ENCODE measurements at regions not wholly inside any gene's neighbourhood (a gene's known extent, or its start where the extent isn't known, plus 50 kb on each side); places are given as distances from the start of the nearest gene placed in this dataset.

- H3K4me1 ChIP-seq (ENCODE audit: control insufficient read depth, insufficient read depth, low read length): no peaks in the 10 kb centered on the region
- no peak overlapping the region for H3K4me3 ChIP-seq (ENCODE audit: low read length)
- no peaks in the 10 kb centered on the region for H3K9me3 ChIP-seq (ENCODE audit: control insufficient read depth, low read length)
- H3K36me3 ChIP-seq (ENCODE audit: control insufficient read depth, insufficient read depth, low read length): no peaks in the 10 kb centered on the region
- no peak overlapping the region for H3K9ac ChIP-seq (ENCODE audit: low read length)
- H3K27me3 ChIP-seq (ENCODE audit: control insufficient read depth, insufficient read depth, low read length): no peaks in the 10 kb centered on the region
These were observed 306.6 kb upstream of the KCNH8 start for GRCh38 chr3:18841422-18842343.

- H3K9me3 ChIP-seq (ENCODE audit: control insufficient read depth, low read length): no peaks in the 10 kb centered on the region
- H3K4me1 ChIP-seq (ENCODE audit: control insufficient read depth, insufficient read depth, low read length): no peaks in the 10 kb centered on the region
- H3K36me3 ChIP-seq (ENCODE audit: control insufficient read depth, insufficient read depth, low read length): no peaks in the 10 kb centered on the region
These were observed 307.7 kb upstream of the KCNH8 start for GRCh38 chr3:18840535-18841137.

GRCh38 chr3:18838758-18839157 is 309.6 kb upstream of the KCNH8 start:
- Histone ChIP-seq H3K4me3 (ENCODE audit: low read length) (no peak overlapping the region), H3K36me3 (ENCODE audit: control insufficient read depth, insufficient read depth, low read length) (no peaks in the 10 kb centered on the region), H3K9ac (ENCODE audit: low read length) (no peak overlapping the region), H3K27me3 (ENCODE audit: control insufficient read depth, insufficient read depth, low read length) (no peaks in the 10 kb centered on the region), H3K4me1 (ENCODE audit: control insufficient read depth, insufficient read depth, low read length) (no peaks in the 10 kb centered on the region), H3K9me3 (ENCODE audit: control insufficient read depth, low read length) (no peaks in the 10 kb centered on the region)

More at GRCh38 chr3:18840535-18841137, 307.7 kb upstream of the KCNH8 start:
- Histone ChIP-seq H3K9ac (ENCODE audit: low read length) (no peak overlapping the region), H3K4me3 (ENCODE audit: low read length) (no peak overlapping the region), H3K27me3 (ENCODE audit: control insufficient read depth, insufficient read depth, low read length) (no peaks in the 10 kb centered on the region)

- no peak overlapping the region for H3K4me3 ChIP-seq (ENCODE audit: low read length)
- no peaks in the 10 kb centered on the region for H3K27me3 ChIP-seq (ENCODE audit: control insufficient read depth, insufficient read depth, low read length)
- no peak overlapping the region for H3K9ac ChIP-seq (ENCODE audit: low read length)
- H3K9me3 ChIP-seq (ENCODE audit: control insufficient read depth, low read length): no peaks in the 10 kb centered on the region
- no peaks in the 10 kb centered on the region for H3K36me3 ChIP-seq (ENCODE audit: control insufficient read depth, insufficient read depth, low read length)
- H3K4me1 ChIP-seq (ENCODE audit: control insufficient read depth, insufficient read depth, low read length): no peaks in the 10 kb centered on the region
These were observed 311.1 kb upstream of the KCNH8 start for GRCh38 chr3:18837137-18837755.

GRCh38 chr3:18835021-18835420 is 313.3 kb upstream of the KCNH8 start:
- no peaks in the 10 kb centered on the region for H3K9me3 ChIP-seq (ENCODE audit: control insufficient read depth, low read length)
- no peaks in the 10 kb centered on the region for H3K36me3 ChIP-seq (ENCODE audit: control insufficient read depth, insufficient read depth, low read length)
- no peaks in the 10 kb centered on the region for H3K27me3 ChIP-seq (ENCODE audit: control insufficient read depth, insufficient read depth, low read length)
- H3K4me3 ChIP-seq (ENCODE audit: low read length): no peak overlapping the region
- H3K4me1 ChIP-seq (ENCODE audit: control insufficient read depth, insufficient read depth, low read length): no peaks in the 10 kb centered on the region
- H3K9ac ChIP-seq (ENCODE audit: low read length): no peak overlapping the region

- no peaks in the 10 kb centered on the region for H3K27me3 ChIP-seq (ENCODE audit: control insufficient read depth, insufficient read depth, low read length)
- no peaks in the 10 kb centered on the region for H3K9me3 ChIP-seq (ENCODE audit: control insufficient read depth, low read length)
- H3K4me1 ChIP-seq (ENCODE audit: control insufficient read depth, insufficient read depth, low read length): no peaks in the 10 kb centered on the region
- H3K4me3 ChIP-seq (ENCODE audit: low read length): no peak overlapping the region
- no peak overlapping the region for H3K9ac ChIP-seq (ENCODE audit: low read length)
- no peaks in the 10 kb centered on the region for H3K36me3 ChIP-seq (ENCODE audit: control insufficient read depth, insufficient read depth, low read length)
These were observed 318.2 kb upstream of the KCNH8 start for GRCh38 chr3:18830087-18830486.

GRCh38 chr3:18828637-18829036 is 319.7 kb upstream of the KCNH8 start:
- no peak overlapping the region for H3K9ac ChIP-seq (ENCODE audit: low read length)
- H3K4me3 ChIP-seq (ENCODE audit: low read length): no peak overlapping the region
- no peaks in the 10 kb centered on the region for H3K36me3 ChIP-seq (ENCODE audit: control insufficient read depth, insufficient read depth, low read length)
- no peaks in the 10 kb centered on the region for H3K4me1 ChIP-seq (ENCODE audit: control insufficient read depth, insufficient read depth, low read length)
- H3K27me3 ChIP-seq (ENCODE audit: control insufficient read depth, insufficient read depth, low read length): no peaks in the 10 kb centered on the region
- H3K9me3 ChIP-seq (ENCODE audit: control insufficient read depth, low read length): no peaks in the 10 kb centered on the region

GRCh38 chr3:18827664-18828063 is 320.6 kb upstream of the KCNH8 start:
- no peak overlapping the region for H3K9ac ChIP-seq (ENCODE audit: low read length)
- no peaks in the 10 kb centered on the region for H3K27me3 ChIP-seq (ENCODE audit: control insufficient read depth, insufficient read depth, low read length)
- no peaks in the 10 kb centered on the region for H3K4me1 ChIP-seq (ENCODE audit: control insufficient read depth, insufficient read depth, low read length)
- no peaks in the 10 kb centered on the region for H3K36me3 ChIP-seq (ENCODE audit: control insufficient read depth, insufficient read depth, low read length)
- no peaks in the 10 kb centered on the region for H3K9me3 ChIP-seq (ENCODE audit: control insufficient read depth, low read length)
- no peak overlapping the region for H3K4me3 ChIP-seq (ENCODE audit: low read length)

GRCh38 chr3:18825665-18826064 is 322.6 kb upstream of the KCNH8 start:
- Histone ChIP-seq H3K4me3 (ENCODE audit: low read length) (no peak overlapping the region), H3K36me3 (ENCODE audit: control insufficient read depth, insufficient read depth, low read length) (no peaks in the 10 kb centered on the region), H3K27me3 (ENCODE audit: control insufficient read depth, insufficient read depth, low read length) (no peaks in the 10 kb centered on the region), H3K9ac (ENCODE audit: low read length) (no peak overlapping the region), H3K4me1 (ENCODE audit: control insufficient read depth, insufficient read depth, low read length) (no peaks in the 10 kb centered on the region), H3K9me3 (ENCODE audit: control insufficient read depth, low read length) (no peaks in the 10 kb centered on the region)

- H3K36me3 ChIP-seq (ENCODE audit: control insufficient read depth, insufficient read depth, low read length): no peaks in the 10 kb centered on the region
- H3K4me1 ChIP-seq (ENCODE audit: control insufficient read depth, insufficient read depth, low read length): no peaks in the 10 kb centered on the region
- no peaks in the 10 kb centered on the region for H3K9me3 ChIP-seq (ENCODE audit: control insufficient read depth, low read length)
- no peak overlapping the region for H3K4me3 ChIP-seq (ENCODE audit: low read length)
- no peak overlapping the region for H3K9ac ChIP-seq (ENCODE audit: low read length)
- no peaks in the 10 kb centered on the region for H3K27me3 ChIP-seq (ENCODE audit: control insufficient read depth, insufficient read depth, low read length)
These were observed 335.0 kb upstream of the KCNH8 start for GRCh38 chr3:18813300-18813699.

- no peaks in the 10 kb centered on the region for H3K4me1 ChIP-seq (ENCODE audit: control insufficient read depth, insufficient read depth, low read length)
- no peaks in the 10 kb centered on the region for H3K36me3 ChIP-seq (ENCODE audit: control insufficient read depth, insufficient read depth, low read length)
- no peak overlapping the region for H3K9ac ChIP-seq (ENCODE audit: low read length)
- H3K27me3 ChIP-seq (ENCODE audit: control insufficient read depth, insufficient read depth, low read length): no peaks in the 10 kb centered on the region
- no peak overlapping the region for H3K4me3 ChIP-seq (ENCODE audit: low read length)
- no peaks in the 10 kb centered on the region for H3K9me3 ChIP-seq (ENCODE audit: control insufficient read depth, low read length)
These were observed 336.0 kb upstream of the KCNH8 start for GRCh38 chr3:18812316-18812715.

- Histone ChIP-seq H3K4me1 (ENCODE audit: control insufficient read depth, insufficient read depth, low read length) (no peaks in the 10 kb centered on the region), H3K9me3 (ENCODE audit: control insufficient read depth, low read length) (no peaks in the 10 kb centered on the region), H3K36me3 (ENCODE audit: control insufficient read depth, insufficient read depth, low read length) (no peaks in the 10 kb centered on the region), H3K27me3 (ENCODE audit: control insufficient read depth, insufficient read depth, low read length) (no peaks in the 10 kb centered on the region), H3K4me3 (ENCODE audit: low read length) (no peak overlapping the region), H3K9ac (ENCODE audit: low read length) (no peak overlapping the region)
These were observed 338.0 kb upstream of the KCNH8 start for GRCh38 chr3:18810306-18810661.
